HuH-7.5 (cell line): ENCODE measurements at regions not wholly inside any gene's neighbourhood (a gene's known extent, or its start where the extent isn't known, plus 50 kb on each side); places are given as distances from the start of the nearest gene placed in this dataset.
"Not testable (repeated sequence)": the region's sequence is repeated elsewhere in the genome, so short reads cannot be mapped to it uniquely, and the experiment has no call there.

Experiments
- DNase-seq: peaks from one replicate; pipeline ENCODE4 v3.0.0; 2011; ENCODE audit warnings: low spot score

DNA sequence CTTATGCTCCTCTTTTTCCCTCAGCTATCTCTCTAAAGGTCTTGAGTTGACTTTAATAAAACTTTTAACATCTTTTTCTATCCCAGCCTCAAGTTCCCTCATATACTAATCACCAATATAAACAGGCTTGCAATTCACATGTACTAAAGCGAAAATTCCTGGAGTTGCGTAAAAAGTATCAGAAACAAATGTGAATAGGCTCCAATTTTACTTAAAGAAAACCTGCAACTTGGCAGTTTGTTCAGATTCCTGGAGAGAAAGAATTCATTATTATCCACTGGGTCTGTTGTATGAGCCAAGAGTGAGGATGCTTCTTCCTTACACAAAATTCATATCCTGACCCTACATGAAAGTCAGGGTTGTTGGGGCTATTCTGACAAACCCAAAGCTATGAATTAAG is 384.2 kb downstream of the DTWD2 start:
- no peak for DNase-seq

GRCh38 chr5:118603278-118603677 is 385.1 kb downstream of the DTWD2 start:
- DNase-seq, result no peak

- no peak for DNase-seq
Measured at GRCh38 chr5:118598311-118598710, 390.0 kb downstream of the DTWD2 start.

- DNase-seq, result no peak
Measured at GRCh38 chr5:118597543-118597942, 390.8 kb downstream of the DTWD2 start.

GRCh38 chr5:118596255-118596654 is 392.1 kb downstream of the DTWD2 start:
- no peak for DNase-seq

GRCh38 chr5:118593003-118593328 is 395.4 kb downstream of the DTWD2 start:
- no peak for DNase-seq

DNA sequence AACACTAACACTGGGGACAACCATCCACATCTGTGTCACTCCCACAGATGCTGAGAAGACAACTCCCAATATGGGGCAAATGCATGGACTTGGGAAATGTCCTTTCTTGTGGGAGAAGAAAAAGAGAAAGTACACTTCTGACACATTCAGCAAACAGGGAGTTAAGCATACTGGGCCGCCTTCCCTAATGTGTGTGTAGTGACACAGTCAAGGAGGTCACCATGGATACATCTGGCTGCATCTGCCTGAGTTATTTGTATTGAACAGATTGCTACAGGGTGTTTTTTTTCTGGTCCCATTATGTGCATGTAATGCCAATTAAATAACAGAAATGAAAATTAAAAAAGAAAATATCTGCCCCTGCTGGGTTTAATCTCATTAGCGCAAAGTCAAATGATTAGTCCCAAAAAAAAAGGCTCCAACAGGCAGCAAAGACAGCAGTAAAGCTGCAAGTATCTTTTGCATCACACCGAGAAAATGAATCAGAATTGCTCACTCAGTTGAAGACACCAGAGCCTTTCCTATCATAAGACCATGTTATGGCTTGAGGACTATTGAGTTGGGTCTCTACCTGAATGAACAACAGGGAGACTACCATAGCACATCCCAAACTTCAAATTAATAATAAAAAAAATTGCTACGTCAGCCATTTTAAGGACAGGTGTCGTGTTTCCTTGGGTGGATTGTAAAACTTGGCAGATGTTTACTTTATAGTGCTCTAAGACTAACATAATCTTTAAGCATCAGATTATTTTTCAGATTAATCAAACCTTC is 395.9 kb downstream of the DTWD2 start:
- DNase-seq, result no peak

- DNase-seq, result no peak
Measured at GRCh38 chr5:118590806-118591205, 397.5 kb downstream of the DTWD2 start.

DNA sequence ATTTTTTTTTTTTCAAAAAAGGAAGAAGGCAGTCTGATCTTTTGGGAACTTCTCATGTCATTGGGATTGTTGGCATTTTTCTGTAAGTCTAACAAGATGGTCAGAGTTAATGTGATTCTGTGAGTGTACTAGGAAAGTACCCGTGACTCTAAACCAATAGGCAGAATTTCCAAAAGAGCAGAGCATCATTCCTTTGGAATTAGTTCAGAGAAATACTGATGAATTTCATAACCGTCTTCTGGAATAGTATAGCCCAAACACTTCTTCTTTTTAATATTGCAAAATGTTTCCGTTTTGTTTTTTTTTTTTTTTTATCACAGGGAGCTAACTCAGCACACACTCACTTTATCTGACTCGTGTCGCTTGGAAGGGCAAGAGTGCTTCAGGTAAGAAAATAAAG is 407.4 kb downstream of the DTWD2 start:
- DNase-seq, result no peak

GRCh38 chr5:118578093-118578492 is 410.3 kb downstream of the DTWD2 start:
- no peak for DNase-seq

- DNase-seq, result no peak
Measured at GRCh38 chr5:118577621-118578020, 410.7 kb downstream of the DTWD2 start.

DNA sequence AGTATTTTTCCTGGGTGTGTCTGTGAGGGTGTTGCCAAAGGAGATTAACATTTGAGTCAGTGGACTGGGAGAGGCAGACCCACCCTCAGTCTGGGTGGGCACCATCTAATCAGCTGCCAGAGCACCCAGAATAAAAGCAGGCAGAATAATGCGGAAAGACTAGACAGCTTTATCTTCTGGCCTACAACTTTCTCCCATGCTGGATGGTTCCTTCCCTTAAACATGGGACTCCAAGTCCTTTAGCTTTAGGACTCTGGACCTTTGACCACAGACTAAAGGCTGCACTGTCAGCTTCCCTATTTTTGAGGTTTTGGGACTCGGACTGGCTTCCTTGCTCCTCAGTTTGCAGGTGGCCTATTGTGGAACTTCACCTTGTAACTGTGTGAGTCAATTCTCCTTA is 418.1 kb downstream of the DTWD2 start:
- DNase-seq, result not testable (repeated sequence)

DNA sequence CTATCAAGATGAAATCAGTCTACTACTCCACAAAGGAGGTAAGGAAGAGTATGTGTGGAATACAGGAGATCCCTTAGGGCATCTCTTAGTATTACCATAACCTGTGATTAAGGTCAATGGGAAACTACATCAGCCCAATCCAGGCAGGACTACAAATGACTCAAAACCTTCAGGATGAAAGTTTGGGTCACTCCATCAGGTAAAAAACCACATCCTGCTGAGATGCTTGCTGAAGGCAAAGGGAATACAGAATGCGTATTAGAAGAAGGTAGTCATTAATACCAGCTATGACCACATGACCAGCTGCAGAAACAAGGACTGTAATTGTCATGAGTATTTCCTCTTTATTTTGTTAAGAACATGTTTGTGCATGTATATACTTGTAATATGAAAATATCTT is 418.8 kb downstream of the DTWD2 start:
- DNase-seq, result not testable (repeated sequence)

- no peak for DNase-seq
Measured at GRCh38 chr5:118565335-118565971, 422.9 kb downstream of the DTWD2 start.

DNA sequence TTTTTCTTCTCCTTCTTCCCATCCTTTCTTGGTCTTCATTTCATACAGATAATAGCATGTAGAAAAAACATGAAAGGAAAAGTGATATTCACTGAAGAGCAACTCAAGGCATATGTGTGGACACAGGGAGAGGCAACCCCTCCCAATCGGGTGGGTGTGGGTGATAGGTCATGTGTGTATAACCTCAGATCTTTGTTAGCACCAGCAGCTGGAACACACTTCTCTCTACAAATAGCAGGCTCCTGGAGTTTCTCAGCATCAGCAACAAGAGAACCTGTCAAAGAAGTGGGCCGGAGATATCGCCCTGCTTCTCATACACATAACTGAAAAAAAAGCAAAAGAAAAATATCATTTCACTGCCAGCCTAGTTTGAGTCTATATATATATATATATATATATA is 426.4 kb downstream of the DTWD2 start:
- no peak for DNase-seq

- DNase-seq, result no peak
Measured at GRCh38 chr5:118561235-118561634, 427.1 kb downstream of the DTWD2 start.

DNA sequence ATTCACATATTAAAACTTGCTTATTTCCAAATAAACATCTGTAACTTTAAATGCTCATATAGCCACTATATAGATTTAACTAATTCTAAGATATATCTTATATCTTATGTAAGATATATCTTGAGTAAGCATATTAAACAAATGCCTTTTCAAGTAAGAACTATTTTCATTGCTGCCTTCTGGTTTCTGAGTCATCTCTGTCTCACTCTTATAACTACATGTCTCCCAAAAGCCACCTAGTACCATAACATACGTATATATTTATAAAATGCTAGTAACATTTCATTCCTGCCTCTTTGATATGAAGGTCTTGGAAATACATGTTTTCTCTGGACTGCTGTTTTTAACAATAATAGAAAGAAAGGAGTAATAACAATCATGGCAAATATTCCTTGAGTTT is 429.5 kb downstream of the DTWD2 start:
- no peak for DNase-seq

DNA sequence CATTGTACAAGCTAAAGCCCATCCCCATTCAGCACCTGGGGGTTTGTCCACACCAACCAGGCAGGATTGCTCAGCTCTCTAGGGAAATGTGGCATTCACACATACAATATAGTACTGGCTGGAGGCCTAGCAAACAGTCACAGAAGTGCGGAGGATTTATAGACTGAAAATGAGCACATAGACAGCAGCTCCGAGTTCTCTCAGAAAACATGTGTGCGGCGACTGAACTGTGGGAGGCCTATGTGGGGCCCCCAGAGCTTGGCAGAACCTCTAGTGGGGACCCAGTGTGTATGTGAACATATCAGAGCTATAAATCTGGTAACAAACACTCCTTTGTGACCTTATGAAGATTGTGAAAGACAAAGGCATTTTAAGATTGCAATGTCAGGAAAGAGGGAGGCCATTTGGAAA is 431.1 kb downstream of the DTWD2 start:
- no peak for DNase-seq

- DNase-seq, result no peak
Measured at GRCh38 chr5:118556792-118557191, 431.6 kb downstream of the DTWD2 start.

GRCh38 chr5:118555727-118556126 is 432.6 kb downstream of the DTWD2 start:
- no peak for DNase-seq

DNA sequence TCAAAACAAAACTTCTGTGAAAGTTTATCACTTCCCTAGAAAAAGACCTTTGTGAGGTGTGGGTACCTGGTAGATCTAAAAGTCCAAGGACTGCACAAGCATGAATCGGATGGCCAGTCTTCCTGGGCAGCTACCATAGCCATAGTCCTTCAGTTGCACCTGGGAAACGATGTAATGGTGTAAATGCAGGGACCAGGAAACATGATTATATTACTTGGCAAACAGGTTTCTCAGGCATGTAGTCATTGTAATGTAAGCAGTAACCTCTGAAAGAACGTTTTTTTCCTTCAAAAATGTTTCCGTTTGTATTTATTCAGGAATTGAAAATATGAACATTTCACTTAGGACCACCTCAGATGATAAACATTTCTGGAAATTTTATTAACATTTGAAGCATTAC is 433.4 kb downstream of the DTWD2 start:
- DNase-seq, result no peak

- no peak for DNase-seq
Measured at GRCh38 chr5:118554241-118554640, 434.1 kb downstream of the DTWD2 start.

- DNase-seq, result no peak
Measured at GRCh38 chr5:118553662-118554061, 434.7 kb downstream of the DTWD2 start.

- no peak for DNase-seq
Measured at GRCh38 chr5:118552731-118553360, 435.5 kb downstream of the DTWD2 start.
